ENCODE measurements at regions not wholly inside any gene's neighbourhood (a gene's known extent, or its start where the extent isn't known, plus 50 kb on each side); places are given as distances from the start of the nearest gene placed in this dataset.

- TF ChIP-seq, protein P1, sequence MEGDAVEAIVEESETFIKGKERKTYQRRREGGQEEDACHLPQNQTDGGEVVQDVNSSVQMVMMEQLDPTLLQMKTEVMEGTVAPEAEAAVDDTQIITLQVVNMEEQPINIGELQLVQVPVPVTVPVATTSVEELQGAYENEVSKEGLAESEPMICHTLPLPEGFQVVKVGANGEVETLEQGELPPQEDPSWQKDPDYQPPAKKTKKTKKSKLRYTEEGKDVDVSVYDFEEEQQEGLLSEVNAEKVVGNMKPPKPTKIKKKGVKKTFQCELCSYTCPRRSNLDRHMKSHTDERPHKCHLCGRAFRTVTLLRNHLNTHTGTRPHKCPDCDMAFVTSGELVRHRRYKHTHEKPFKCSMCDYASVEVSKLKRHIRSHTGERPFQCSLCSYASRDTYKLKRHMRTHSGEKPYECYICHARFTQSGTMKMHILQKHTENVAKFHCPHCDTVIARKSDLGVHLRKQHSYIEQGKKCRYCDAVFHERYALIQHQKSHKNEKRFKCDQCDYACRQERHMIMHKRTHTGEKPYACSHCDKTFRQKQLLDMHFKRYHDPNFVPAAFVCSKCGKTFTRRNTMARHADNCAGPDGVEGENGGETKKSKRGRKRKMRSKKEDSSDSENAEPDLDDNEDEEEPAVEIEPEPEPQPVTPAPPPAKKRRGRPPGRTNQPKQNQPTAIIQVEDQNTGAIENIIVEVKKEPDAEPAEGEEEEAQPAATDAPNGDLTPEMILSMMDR (IDR thresholded peaks at IDR 0.05): no peak
- TF ChIP-seq POLR2AphosphoS5 (IDR thresholded peaks at IDR 0.05) (no peak), POLR2A (IDR thresholded peaks at IDR 0.05) (no peak), EP300 (IDR thresholded peaks at IDR 0.05) (no peak)
These were observed 208.7 kb downstream of the CYP26B1 start for GRCh38 chr2:71938659-71939587.
